Activated CD4-positive, CD25-positive, alpha-beta regulatory T cell (primary cell): ENCODE measurements at regions not wholly inside any gene's neighbourhood (a gene's known extent, or its start where the extent isn't known, plus 50 kb on each side); places are given as distances from the start of the nearest gene placed in this dataset.
"Not testable (repeated sequence)": the region's sequence is repeated elsewhere in the genome, so short reads cannot be mapped to it uniquely, and the experiment has no call there.

ENCODE experiments used
- DNase-seq, 4 experiments: peaks; one replicate each; lab custom pipeline; 2025; lab: John Stamatoyannopoulos, UW

DNA sequence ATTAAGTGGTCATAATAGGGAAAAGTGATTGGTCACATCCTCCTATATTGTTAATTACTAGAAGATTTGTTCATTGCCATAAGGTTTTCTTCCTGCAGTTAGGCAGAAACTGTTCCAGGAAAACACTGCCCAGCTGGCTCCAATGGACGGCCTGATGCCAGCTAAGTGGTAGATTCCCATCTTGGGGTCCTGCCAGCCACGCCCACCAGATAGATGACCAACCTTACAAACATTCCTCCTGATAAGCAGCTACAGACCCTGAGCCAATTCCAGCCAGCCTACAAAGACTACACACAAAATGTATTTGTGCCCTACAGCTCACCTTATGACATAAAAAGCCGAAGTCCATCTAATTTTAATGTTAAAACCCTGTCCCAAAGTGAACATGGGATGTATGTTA, 685.9 kb upstream of the USP15 start:
- no peak for DNase-seq

DNA sequence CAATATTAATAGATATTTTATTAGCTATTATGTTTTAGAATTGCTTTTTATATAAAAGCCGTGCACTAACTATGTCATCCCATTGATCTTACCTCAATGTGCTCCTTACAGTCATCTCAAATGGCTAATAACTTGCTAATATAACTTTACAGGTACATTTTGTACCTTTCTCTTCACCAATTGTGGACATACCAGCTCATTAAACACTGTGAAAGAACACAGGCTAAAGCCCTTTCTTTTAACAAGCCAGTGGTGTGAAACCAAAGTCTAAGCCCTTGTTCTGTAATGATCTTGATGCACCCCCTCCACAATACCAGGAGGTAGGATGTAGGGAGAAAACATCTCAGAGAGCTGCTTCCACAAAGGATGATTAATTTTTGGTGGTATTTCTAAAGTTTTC, 675.3 kb upstream of the USP15 start:
- DNase-seq, result no peak

DNA sequence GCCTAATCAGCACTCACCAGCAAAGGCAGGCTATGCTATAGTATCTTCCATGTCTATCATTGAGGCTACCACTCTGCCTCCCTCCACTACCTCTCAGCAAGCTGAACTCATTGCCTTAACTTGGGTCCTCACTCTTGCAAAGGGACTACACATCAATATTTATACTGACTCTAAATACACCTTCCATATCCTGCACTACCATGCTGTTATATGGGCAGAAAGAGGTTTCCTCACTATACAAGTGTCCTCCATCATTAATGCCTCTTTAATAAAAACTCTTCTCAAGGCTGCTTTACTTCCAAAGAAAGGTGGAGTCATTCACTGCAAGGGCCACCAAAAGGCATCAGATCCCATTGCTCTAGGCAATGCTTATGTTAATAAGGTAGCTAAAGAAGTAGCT, 669.3 kb upstream of the USP15 start:
- DNase-seq, result not testable (repeated sequence)

DNA sequence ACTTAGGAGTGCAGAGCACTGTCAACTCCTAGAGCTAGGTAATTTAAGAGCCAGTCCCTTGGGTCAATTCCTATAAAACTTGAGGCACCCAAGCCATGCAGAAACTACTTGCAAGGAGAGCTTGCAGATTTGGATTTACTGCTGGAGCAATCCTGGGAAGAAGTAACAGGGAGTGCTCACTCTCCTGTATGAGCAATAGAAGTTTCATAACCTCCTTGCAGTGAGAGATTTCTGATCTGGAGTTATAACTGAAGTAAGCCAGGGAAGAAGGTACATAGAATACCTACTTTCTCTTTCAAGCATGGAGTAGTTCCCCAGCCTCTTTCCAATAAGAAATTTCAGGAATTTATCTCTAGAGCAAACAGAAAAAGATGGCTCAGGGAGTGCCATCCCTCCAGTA, 650.1 kb upstream of the USP15 start:
- DNase-seq, result no peak

DNA sequence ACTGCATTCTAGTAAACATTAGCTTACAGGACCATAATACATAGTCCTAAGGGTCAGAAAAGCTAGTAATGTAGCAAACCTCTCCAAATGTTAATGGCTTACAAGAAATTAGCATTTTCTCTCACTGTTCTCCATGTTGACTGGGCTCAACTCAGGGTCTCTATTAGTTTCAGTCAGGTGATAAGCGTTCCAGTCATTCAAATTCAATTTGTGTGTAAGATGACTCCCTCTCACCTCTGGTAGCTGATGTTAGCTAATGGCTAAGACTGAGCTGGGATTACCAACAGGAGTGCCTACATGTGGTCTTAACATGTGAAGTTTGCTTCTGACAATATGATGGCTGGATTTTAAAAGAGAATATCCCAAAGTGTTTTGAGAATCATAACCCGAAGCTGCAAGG, 630.5 kb upstream of the USP15 start:
- no peak for DNase-seq

DNA sequence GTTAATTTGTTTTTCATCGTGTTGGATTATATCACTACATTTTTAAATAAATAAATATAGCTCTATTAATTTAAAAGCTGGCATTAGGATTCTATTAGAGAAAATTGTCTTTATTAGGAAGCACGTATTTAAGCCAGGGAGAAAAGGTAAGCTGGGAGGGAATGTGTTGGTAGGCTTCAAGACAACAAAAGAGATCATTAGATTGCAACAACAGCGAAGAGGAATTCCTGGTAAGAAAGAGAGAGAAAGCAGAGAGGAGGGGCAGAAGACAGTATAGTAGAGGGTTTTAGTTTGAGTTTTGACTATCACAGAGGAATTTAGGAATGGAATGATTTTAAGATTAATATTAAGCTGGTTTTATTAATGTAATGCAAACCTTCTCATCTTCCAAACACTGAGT, 613.6 kb upstream of the USP15 start:
- DNase-seq, result no peak

DNA sequence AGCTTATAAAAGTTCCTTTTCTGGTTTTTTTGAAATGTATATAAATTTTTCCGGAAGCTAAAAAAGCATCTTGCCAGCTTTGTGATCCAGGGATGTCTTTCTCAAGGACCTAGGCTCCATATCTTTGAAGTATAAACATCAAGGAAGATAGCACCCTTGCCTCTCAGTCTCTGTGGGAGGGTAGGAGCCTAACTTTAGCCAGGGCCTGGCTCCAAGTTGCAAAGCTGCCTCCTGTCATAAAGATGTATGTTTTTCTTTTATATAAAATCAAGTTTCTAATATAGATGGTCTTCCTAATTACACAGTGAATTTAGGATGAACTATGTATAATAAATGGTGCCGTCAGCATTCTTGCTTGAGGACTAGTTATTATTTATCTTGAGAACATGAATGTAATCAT, 612.6 kb upstream of the USP15 start:
- DNase-seq, result no peak

DNA sequence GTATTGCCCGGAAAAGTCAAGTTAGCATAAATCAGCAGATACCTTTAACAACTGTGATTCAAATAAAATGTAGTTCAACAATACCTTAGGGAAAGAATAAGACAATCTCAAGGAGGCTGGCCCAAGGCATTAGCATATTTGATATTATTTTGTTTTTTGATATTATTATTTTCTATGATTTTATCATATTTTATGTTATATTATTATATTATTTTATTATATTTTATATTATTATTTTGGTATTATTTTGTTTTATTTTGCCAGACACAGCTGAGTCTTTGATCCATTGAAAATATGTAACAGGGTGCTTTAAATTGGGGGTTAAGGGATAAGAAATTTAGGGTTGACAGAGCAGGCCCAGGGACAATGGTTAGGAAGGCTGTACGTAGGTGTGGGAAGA, 607.9 kb upstream of the USP15 start:
- DNase-seq, result no peak

DNA sequence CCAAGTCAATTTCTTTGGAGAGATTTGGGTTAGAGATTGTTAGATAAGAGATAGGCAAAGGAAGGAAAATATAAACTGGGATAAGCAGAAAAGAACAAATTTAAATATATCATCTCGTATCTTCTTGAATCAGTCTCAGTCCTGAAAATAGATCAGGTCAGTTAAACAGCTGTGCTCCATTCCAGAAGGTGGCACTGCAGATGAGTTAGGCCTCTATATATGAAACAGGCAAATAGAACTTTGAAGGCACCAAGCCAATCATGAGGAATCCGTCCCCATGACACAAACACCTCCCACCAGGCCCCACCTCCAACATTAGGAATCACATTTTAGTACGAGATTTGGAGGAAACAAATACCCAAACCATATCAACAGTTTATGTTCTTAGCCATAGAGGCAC, 605.5 kb upstream of the USP15 start:
- no peak for DNase-seq

DNA sequence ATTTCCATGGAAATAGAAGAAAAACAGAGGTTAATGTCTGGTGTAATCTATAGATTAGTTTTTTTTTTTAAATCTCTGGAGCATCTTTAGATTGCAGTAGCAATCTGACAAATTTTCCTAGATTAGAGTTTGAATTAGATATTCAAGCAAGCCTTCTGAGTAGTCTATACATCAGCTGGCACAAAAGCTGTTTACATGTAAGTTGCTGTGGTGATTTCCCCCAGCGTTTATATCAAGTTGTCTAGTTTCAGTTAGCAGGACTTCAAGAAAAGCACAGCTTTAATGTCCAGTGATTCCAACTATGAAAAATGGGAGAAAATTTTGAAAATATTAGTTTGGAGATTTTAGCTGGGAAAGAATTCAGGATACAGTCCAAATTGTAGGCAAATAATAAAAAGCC, 605.0 kb upstream of the USP15 start:
- no peak for DNase-seq

DNA sequence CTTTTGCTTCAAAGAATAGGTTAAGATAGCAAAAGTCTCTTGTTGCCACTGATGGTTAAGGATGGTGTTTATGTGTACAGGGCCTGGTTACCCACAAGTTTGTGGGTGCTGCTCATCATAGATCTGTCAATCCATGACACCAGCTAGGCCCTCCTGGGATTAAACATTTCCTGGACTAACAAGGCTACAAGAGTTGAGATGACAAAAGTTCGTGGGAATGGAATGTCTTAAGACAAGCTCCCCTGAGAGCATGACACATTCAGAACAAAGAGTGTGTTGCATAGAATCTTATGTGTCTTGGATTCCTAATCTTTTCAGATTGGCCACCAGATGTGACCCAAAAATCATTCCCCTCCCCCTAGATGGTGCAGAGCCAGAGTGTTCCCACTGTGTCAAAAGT, 592.5 kb upstream of the USP15 start:
- DNase-seq, result no peak

DNA sequence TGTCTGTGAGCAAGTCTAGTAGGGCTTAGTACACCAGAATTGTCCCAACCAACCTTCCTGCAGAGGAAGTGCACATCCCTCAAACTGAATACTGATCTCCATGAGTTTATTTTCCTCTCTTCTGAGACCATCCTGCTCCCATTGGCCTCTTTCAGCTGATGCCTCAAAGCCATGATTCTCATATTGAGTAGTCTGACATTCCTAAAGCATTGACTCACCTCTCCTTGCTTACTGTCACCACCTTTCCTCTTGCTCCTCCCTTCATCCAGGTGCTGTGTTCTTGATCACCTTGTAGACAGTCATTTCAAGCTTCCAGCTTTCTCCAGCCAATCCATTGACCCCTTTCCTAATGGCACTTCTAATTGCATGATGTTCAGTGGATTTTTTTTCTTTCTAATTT, 583.7 kb upstream of the USP15 start:
- no peak for DNase-seq

DNA sequence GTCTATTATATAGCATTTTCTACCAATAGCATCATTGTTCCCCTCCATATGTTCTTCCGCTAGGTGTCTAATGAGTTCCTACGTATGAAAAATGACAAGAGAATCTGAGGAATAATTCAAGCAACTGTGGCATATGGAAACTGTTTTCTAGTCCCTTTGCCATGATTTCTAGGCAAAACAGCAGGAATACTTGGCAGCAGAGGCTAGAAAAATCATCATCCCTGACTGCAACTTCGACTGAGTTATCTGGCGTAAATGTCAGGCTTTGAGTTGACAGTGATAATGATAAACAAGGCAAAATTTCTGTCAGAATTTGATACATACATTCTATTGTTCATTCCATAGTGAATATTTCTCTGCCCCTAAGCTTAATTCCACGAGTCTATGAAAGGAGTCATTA, 572.8 kb upstream of the USP15 start:
- no peak for DNase-seq

DNA sequence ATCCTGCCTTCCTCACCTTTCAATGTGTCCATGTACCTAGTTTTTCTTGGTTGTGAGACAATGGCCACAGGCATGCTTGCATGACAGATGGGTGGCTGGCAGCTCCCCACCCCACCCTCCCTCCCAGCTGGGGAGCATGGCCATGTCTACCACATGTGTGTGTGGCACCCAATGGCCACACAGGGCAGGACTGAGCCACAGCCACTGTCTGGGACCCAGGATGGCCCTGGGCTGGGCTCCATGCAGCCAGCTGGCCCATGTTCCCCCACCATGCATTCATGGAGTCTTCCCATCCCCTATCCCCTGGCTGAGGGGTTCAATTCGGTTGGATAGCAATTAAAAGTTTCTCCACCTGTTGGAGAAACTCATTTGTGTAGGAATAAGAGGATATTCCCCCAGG, 566.0 kb upstream of the USP15 start:
- no peak for DNase-seq

DNA sequence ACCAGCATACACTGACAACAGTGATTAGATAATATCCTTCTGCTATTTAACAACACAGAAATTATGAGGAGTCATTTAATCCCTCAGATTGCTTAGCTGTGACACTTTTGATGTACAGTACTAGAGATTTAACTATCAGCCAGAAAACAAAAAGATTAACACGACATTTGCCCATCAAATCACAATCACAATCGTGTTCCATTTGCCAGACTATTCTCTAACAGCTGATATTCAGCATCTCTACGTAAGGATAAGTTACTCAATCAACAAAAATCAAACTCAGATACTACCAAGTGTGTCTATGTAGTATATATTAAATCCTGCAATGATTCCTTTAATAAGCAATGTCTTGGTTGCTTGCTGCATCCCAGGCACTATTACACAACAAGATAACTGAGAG, 558.7 kb upstream of the USP15 start:
- DNase-seq, result no peak

DNA sequence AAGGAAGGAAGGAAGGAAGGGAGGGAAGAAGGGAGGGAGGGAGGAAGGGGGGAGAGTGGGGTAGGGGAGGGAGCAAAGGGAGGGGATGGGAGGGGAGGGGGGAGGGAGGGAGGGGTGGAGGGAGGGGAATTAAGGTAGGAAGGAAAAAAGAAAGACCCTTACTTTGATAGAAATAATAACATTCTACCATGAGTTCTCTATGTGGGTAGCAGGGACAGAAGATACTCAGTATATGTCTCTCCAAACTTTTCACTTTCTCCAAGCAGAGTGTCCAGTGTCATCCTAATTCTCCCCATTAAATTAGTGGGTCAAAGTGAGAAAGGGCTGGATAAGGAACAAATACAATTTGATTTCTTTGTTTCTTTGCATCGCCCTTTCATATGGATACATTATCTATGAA, 553.4 kb upstream of the USP15 start:
- DNase-seq, result no peak

DNA sequence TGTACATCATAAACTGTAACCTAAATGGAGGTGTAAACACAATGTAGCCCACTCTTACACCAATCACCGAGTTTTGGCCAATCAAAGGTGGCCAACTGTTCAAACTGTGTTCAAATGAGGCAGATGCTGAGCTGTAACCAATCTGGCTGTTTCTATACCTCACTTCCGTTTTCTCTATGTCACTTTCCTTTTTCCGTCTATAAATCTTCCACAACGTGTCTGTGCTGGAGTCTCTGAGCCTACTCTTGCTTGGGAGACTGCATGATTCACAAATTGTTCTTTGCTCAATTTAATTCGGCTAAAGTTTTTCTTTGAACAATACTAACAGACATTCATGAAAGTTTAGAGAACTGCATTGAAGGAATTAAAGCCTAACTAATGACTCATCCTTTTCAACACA, 547.1 kb upstream of the USP15 start:
- no peak for DNase-seq

DNA sequence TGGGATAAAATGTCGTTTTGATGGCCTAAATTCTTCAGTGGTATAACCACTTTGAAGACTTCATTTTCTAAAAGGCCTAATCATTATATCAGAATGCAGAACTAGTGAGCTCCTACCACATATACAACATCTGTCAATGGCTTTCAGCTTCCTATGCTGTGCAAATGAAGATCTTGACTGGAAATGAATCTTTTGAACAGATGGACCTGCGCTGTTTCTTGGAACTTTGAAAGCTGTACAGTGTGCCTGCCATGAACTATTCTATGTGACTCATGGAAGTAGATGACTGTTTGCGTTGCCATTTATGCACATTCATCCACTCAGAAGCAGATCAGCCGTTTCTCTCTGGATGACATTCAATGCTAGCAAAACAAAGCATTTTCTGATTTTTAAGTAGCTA, 542.2 kb upstream of the USP15 start:
- no peak for DNase-seq

DNA sequence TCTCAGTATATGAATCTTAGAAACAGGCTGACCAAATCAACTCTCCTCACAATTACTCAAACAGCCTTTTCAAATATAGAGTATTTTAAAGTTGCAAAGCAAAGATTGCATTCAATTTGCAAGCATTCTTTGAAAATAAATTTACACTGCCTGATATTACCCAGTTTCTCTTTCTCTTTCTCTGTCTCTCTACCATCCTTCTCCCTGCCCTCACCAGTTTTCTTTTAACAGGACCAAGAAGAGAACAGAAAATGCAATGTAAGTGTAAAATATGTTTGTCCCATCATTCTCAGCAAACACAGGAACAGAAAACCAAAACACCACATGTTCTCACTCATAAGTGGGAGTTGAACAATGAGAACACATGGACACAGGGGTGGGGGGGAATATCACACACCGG, 520.3 kb upstream of the USP15 start:
- DNase-seq, result no peak

DNA sequence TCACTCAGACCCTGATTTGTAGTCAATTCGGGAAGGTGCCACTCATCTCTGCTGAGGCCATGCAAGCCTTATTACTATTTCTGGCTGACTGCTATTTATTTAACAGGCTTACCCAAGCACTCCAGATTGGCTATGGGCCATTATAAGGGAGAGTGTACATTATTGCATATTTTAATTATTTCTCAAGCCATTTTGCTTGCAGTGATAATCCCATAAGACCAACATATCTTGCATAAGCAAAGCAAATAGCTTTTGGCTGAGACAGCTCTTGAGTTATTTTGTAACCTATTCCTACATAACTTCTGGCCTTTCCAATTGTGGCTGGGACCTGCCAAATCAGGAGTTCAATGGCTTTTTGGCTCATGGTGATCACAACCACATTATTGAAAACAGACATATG, 509.6 kb upstream of the USP15 start:
- DNase-seq, result no peak

DNA sequence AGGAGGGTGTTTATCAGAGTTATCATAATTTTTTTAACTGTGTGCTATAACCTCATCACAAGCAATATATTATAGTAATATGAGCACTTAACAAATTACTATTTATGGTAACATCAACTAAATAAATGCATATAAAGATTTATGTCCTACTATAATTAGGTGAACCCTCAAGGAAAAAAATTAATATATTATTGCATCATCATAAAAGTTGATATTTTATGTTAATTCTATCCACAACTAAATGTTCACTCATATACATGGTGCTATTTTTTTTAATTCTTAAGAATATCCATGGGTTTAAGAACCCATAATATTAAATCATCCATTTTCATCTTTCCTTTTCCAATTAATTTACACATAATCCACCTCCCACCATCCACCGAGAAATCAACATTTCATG, 506.0 kb upstream of the USP15 start:
- no peak for DNase-seq

DNA sequence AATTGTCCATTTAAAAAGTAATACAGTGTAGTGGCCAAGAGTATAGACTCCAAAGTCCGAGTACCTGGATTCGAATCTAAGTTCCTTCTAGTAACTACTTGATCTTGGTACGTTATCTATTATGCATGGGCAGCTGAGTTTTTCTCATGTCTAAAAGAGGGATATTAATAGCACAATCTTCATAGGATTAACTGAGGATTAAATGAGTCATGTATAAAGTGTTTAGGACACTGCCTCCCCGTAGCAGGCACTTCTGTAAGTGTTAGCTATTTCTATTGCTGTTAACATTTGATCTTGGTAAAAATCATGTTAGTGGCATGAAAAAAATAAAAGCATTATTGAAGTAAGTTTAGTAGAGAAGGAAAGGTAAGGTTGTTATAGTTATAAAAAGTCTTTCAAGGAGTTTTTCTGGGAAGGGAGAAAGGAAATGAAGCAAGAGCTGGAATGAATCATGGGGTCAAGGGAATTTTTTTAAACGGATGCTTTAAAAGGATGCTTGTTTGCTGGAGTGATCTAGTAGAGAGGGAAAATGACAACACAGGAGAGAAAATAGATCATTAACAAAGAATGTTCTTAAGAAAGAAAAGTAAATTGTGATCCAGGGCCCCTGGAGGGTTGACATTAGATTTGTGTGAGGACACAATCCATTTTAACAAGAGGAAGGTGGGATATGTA, 502.2 kb upstream of the USP15 start:
- DNase-seq, result no peak

DNA sequence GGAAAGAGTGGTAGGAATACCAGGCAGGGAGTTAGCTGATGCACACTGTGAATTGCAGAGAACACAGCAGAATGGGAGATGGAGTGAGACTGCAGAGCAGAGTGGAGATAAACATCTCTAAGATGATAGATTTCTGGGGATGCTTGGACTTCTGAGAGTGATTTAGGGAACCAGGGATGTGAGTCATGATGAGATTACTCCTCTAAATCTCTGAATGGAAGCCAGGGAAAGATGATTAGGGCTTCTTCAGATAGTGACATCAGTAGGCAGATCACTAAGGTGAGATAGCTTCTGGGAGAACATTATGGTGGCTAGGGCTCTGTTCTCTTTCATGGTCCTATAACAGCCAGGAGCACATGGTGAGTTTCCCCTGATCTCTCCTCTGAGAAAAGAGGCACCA, 501.5 kb upstream of the USP15 start:
- no peak for DNase-seq

DNA sequence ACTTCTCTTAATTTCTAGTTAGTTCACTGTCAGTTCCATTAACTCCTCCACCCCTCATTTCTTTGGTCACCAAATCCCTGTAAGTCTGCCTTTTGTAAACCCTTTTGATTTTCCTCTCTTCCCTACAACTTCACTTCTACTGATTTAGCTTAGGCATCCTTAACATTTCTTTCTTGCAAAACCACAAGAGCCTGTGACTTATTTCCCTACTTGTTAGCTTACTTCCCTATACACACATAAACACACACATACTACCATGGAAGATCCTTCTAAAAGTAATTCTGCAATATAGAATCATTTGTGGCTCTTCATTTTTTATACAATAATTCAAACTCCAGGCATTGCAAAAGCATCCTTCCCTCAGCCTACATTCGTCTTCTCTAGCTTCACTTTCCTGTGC, 494.3 kb upstream of the USP15 start:
- no peak for DNase-seq

DNA sequence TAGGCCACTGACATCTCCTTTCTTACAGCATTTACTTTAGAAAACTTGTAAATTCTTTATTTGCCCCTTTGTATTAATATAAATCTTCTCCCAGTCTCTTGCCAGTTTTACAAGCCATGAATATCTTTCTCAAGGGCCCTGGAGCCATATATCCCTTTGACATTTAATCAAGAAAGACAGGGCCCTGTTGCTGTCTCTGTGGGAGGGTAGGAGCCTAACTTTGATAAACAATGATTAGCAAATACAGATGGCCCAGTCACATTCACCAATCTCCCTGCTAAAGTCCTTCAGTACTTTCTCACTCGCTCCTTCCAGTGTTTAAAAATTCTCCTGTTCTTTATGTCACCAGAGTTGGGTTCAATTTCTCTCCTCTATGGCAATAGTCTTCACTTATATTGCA, 479.8 kb upstream of the USP15 start:
- DNase-seq, result no peak
